Activated B cell treated with CpG ODN at 0.5 μM for 24 hours (primary cell): ENCODE measurements at regions not wholly inside any gene's neighbourhood (a gene's known extent, or its start where the extent isn't known, plus 50 kb on each side); places are given as distances from the start of the nearest gene placed in this dataset.

Experiments
- ATAC-seq: fragments of 200-7000 bp; cut with Tn5 transposase; one replicate; pipeline ENCODE4 v1.10.0; 2021; ENCODE audit warnings: low read depth, mild to moderate bottlenecking, moderate library complexity
- CTCF ChIA-PET: fragments of 350-600 bp; sonication (Branson Sonifier 250); formaldehyde crosslinking; loops from one replicate; lab custom pipeline; 2021; ENCODE audit warnings: antibody characterized with exemption; lab: Charles Lee
- POLR2A ChIA-PET: fragments of 350-600 bp; sonication (Branson Sonifier 250); formaldehyde crosslinking; loops from one replicate; lab custom pipeline; 2021; ENCODE audit warnings: antibody characterized with exemption; lab: Charles Lee
- DNase-seq: peaks from one replicate; pipeline ENCODE4 v3.0.0; 2022
- H3K27ac Mint-ChIP-seq: one replicate; pipeline ENCODE4 v1.8.0; 2020; ENCODE audit warnings: mixed read lengths
- H3K27me3 Mint-ChIP-seq: one replicate; pipeline ENCODE4 v1.8.0; 2021; ENCODE audit warnings: mixed read lengths
- H3K36me3 Mint-ChIP-seq: one replicate; pipeline ENCODE4 v1.8.0; 2021; ENCODE audit warnings: low read depth, mixed read lengths
- H3K4me1 Mint-ChIP-seq: one replicate; pipeline ENCODE4 v1.8.0; 2021; ENCODE audit warnings: mixed read lengths
- H3K4me3 Mint-ChIP-seq: one replicate; pipeline ENCODE4 v1.8.0; 2020; ENCODE audit warnings: mild to moderate bottlenecking, mixed read lengths
- H3K9me3 Mint-ChIP-seq: one replicate; pipeline ENCODE4 v1.8.0; 2020; ENCODE audit warnings: mixed read lengths
- intact Hi-C: fragments of 100-400 bp; cut with micrococcal nuclease; formaldehyde crosslinking; loops from one replicate; pipeline ENCODE4 v1.15.1; 2024
- TF ChIP-seq, protein P1 (sequence below): fragments of 200-600 bp; IDR thresholded peaks from one replicate; pipeline ENCODE4 v1.8.0; 2022; ENCODE audit warnings: antibody characterized with exemption, mild to moderate bottlenecking

DNA sequence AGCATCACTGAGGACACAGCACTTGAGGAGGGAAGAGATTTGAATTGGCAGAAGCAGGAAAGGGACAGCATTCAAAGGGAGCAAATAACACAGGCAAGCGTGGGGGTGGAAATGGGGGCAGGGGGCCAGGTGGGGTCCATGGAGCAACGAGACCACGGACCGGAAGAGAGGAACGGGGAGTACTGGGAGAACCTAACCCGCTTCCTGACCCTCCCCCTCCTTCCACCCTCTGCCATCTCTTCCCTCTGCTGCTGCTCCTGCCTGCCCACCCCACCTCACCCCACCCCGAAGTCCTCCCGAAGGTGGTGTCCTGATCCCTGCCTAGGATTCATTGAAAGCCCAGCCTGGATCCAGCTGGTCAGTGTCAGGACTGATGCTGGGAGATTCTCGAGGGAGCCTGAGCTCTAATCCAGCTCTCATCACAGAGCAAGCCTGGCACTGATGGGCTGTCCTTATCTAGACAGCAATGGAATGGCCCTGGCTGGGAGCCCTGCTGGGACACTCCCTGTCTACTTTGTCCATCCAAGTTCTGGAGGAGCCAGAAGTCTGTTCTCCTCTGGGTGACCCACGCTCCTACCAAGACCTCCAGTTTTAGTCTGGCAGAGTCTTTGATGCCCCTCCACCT is 105.0 kb downstream of the TRIM29 start:
- no peaks in the 10 kb centered on the region for H3K36me3 Mint-ChIP-seq
- H3K9me3 Mint-ChIP-seq = peaks cover 8% of the 10 kb centered on the region
- intact Hi-C loops = no loop called here
- no peak overlapping the region for H3K4me3 Mint-ChIP-seq
- TF ChIP-seq, protein P1, sequence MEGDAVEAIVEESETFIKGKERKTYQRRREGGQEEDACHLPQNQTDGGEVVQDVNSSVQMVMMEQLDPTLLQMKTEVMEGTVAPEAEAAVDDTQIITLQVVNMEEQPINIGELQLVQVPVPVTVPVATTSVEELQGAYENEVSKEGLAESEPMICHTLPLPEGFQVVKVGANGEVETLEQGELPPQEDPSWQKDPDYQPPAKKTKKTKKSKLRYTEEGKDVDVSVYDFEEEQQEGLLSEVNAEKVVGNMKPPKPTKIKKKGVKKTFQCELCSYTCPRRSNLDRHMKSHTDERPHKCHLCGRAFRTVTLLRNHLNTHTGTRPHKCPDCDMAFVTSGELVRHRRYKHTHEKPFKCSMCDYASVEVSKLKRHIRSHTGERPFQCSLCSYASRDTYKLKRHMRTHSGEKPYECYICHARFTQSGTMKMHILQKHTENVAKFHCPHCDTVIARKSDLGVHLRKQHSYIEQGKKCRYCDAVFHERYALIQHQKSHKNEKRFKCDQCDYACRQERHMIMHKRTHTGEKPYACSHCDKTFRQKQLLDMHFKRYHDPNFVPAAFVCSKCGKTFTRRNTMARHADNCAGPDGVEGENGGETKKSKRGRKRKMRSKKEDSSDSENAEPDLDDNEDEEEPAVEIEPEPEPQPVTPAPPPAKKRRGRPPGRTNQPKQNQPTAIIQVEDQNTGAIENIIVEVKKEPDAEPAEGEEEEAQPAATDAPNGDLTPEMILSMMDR = no peak
- POLR2A ChIA-PET = no interaction called here
- CTCF ChIA-PET = no interaction called here
- no peaks in the 10 kb centered on the region for H3K4me1 Mint-ChIP-seq
- H3K27me3 Mint-ChIP-seq = peaks cover 12% of the 10 kb centered on the region
- no peak for DNase-seq
- no peak for ATAC-seq
- H3K27ac Mint-ChIP-seq = no peak overlapping the region

GRCh38 chr11:120031612-120032600 is 106.0 kb downstream of the TRIM29 start:
- CTCF ChIA-PET = no interaction called here
- Mint-ChIP-seq H3K9me3 (peaks cover 2% of the 10 kb centered on the region), H3K36me3 (no peaks in the 10 kb centered on the region), H3K4me3 (no peak overlapping the region), H3K27me3 (peaks cover 12% of the 10 kb centered on the region), H3K27ac (no peak overlapping the region), H3K4me1 (no peaks in the 10 kb centered on the region)
- DNase-seq = no peak
- no peak for ATAC-seq
- TF ChIP-seq, protein P1 = no peak
- intact Hi-C loops = no loop called here
- POLR2A ChIA-PET = no interaction called here

GRCh38 chr11:120031156-120031555 is 106.8 kb downstream of the TRIM29 start:
- intact Hi-C loops = no loop called here
- DNase-seq (no peak), ATAC-seq (no peak)
- H3K27ac Mint-ChIP-seq = no peak overlapping the region
- peaks cover 12% of the 10 kb centered on the region for H3K27me3 Mint-ChIP-seq
- no peaks in the 10 kb centered on the region for H3K9me3 Mint-ChIP-seq
- TF ChIP-seq, protein P1 = no peak
- H3K4me1 Mint-ChIP-seq = no peaks in the 10 kb centered on the region
- ChIA-PET POLR2A (no interaction called here), CTCF (no interaction called here)
- H3K36me3 Mint-ChIP-seq = no peaks in the 10 kb centered on the region
- H3K4me3 Mint-ChIP-seq = no peak overlapping the region

GRCh38 chr11:120030411-120030810 is 107.5 kb downstream of the TRIM29 start:
- DNase-seq = no peak
- ChIA-PET POLR2A (no interaction called here), CTCF (no interaction called here)
- peaks cover 12% of the 10 kb centered on the region for H3K27me3 Mint-ChIP-seq
- no peaks in the 10 kb centered on the region for H3K36me3 Mint-ChIP-seq
- TF ChIP-seq, protein P1 = no peak
- H3K4me1 Mint-ChIP-seq = no peaks in the 10 kb centered on the region
- H3K4me3 Mint-ChIP-seq = no peak overlapping the region
- H3K9me3 Mint-ChIP-seq = no peaks in the 10 kb centered on the region
- H3K27ac Mint-ChIP-seq = no peak overlapping the region
- no peak for ATAC-seq
- intact Hi-C loops = no loop called here

- no peaks in the 10 kb centered on the region for H3K36me3 Mint-ChIP-seq
- H3K27ac Mint-ChIP-seq = no peak overlapping the region
- ATAC-seq = no peak
- TF ChIP-seq, protein P1 = no peak
- H3K27me3 Mint-ChIP-seq = peaks cover 12% of the 10 kb centered on the region
- DNase-seq = no peak
- intact Hi-C loops = no loop called here
- H3K4me3 Mint-ChIP-seq = no peak overlapping the region
- CTCF ChIA-PET = no interaction called here
- no peaks in the 10 kb centered on the region for H3K9me3 Mint-ChIP-seq
- H3K4me1 Mint-ChIP-seq = no peaks in the 10 kb centered on the region
- POLR2A ChIA-PET = no interaction called here
Observed at GRCh38 chr11:120029321-120029720, 108.6 kb downstream of the TRIM29 start.
